GM19238 (cell line): ENCODE measurements at regions not wholly inside any gene's neighbourhood (a gene's known extent, or its start where the extent isn't known, plus 50 kb on each side); places are given as distances from the start of the nearest gene placed in this dataset.

ENCODE experiments used
- DNase-seq: peaks from one replicate; pipeline ENCODE4 v3.0.0; 2011; ENCODE audit warnings: low spot score; ENCODE audit not compliant: insufficient read length

DNA sequence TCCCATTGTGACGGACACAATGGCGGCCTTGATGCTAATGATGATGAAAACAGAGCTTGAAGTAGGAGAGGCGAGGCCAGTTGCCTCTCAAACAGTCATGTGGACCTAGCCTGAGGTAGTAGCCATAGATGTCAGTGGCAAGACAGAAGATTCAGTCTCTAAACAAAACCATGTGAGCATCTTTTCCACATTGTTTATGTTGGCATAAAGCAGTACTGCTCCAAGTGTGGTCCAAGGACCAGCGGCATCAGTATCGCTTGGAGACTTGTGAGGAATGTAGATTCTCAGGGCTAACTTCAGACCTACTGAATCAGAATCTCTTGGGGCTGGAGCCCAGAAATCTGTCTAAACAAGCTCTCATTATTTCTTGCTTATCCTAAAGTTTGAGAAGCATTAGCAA lies 312.8 kb upstream of the JAG1 start:
- no peak for DNase-seq

GRCh38 chr20:10987651-10988383 lies 314.0 kb upstream of the JAG1 start:
- no peak for DNase-seq

- DNase-seq = no peak
Measured at GRCh38 chr20:10990625-10991382, 317.0 kb upstream of the JAG1 start.

DNA sequence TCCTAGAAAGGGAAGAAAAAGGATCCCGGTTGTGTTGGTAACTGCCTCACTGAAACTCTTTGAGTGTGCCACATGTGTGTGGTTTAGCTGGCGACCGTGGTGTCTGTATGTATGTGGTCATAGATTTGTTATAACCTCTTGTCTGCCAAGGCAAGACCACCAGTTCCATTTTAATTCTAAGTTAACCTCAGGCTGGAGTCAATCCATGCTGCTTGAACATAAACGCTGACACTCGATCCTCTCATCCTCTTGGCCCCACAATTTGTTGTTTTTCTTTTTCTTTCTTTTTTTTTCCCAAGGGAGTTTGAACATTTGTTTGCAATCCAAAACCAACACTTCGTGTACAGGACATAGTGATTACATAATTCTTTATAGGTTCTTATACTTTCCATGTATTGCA lies 318.9 kb upstream of the JAG1 start:
- no peak for DNase-seq

DNA sequence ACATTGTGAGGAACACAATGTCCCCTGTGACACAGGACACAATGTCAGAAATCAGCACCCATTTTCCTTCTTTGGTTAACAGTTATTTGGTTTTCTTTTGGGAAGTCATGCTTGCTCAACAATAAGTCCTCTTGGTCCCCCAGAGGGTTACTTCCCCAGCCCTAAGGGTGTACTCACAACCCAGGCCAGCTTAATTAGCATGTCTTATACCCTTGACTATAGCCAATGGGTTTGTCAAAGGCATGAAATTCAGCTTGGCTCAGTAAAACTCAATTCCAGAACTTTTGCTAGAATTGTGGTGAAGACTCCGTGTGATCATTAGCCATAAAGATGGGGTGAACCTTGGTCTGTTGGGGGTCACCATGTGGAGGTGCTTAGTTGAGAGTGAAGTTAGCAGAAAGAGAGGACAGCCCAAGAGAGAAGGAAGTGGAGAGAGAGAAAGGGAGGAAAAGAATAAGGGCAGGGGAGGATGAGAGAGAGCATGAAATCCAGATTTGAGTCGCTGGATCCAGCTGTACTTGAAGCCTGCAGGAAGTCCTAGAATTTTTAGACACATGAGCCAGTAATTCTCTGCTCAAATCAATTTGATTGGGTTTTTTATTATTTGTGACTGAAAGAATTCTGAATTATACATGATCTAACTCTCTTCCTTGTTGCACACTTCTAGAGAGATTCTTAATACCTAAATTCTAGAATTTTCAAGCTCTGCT lies 321.3 kb upstream of the JAG1 start:
- no peak for DNase-seq

GRCh38 chr20:10998476-10998875 lies 324.7 kb upstream of the JAG1 start:
- DNase-seq = no peak

DNA sequence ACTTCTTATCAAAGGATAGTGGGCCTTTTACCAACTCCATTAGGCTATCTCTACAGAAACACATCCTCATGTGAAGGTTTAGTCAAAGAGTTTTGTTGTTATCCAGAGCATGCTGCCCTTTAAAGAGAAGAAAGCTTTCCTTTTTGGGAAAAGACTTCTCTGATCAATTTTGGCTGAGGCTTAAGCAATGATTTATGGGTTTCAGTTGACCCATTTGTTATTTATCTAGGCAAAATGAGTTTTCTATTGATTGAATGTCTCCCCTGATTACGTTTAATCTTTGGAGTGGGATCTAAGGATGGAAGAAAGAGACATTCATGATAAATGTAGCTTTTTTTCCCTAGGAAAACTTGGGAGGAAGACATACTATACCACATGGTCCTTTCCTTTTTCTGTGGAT lies 326.6 kb upstream of the JAG1 start:
- DNase-seq = no peak

- no peak for DNase-seq
Measured at GRCh38 chr20:11001302-11001701, 327.5 kb upstream of the JAG1 start.

DNA sequence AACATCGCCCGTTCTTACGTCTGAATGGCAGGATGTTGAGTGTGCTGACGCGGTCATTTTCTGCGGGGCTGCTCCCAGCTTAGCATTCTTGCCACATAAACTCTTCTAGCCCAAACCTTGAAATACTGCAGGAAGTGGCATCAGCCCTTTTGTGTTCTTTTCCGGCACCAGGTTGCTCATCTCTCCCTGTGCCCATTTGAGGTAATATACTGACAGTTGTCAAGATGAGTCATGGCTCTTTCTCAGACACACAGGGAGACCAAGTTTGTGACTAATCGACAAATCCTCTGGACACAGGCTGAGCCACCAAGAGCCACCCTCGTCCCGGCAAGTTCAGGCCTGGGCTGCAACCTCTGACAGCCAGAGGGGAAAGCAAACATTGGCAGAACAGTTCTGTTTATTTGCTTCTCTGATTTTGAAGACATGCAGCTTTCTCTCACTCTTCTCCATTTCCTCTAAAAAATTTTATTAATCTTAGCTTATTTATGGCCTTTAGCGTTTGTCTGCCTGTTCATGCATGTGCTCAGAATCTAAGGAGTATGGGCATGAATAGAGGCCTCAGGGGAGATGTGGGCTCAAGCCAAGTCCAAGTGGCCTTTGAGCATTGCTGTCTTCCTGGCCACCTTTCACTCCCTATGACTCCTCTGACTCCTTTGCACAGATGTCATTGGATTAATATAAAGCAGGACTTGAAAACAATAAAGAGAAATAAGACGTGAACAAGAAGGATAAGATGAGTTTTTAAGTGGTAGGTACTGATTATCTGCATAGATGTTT lies 328.2 kb upstream of the JAG1 start:
- DNase-seq = no peak

- no peak for DNase-seq
Measured at GRCh38 chr20:11003341-11003740, 329.5 kb upstream of the JAG1 start.

DNA sequence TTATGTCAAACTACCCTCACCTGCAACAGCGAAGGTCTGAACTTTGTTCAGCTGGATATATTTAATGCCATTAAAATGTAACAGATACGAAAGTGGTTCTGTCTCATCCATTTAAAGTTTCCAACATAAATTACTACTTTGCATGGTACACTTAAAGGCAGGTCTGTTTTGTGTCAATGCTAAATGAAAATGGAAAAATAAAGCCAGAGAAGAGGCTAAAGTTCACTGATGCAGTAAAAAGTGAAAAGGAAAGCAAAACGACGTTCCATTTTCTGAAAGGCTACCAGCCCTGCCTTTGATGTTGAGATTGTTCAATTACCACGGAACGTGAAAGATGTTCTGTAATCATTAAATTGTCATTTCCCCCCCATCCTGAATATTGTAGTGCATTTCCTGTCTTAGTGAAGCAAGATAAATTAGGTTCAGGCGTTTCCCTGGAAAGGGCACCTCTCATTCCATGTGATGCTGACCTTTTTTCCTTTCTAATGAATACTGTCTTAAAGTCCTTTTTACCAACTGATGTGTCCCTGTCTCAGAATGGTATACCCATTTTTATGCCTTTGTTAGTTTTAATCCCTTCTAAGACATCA lies 334.7 kb upstream of the JAG1 start:
- DNase-seq = no peak

GRCh38 chr20:11011653-11012052 lies 337.9 kb upstream of the JAG1 start:
- DNase-seq = no peak

- DNase-seq = no peak
Measured at GRCh38 chr20:11012975-11013374, 339.2 kb upstream of the JAG1 start.

DNA sequence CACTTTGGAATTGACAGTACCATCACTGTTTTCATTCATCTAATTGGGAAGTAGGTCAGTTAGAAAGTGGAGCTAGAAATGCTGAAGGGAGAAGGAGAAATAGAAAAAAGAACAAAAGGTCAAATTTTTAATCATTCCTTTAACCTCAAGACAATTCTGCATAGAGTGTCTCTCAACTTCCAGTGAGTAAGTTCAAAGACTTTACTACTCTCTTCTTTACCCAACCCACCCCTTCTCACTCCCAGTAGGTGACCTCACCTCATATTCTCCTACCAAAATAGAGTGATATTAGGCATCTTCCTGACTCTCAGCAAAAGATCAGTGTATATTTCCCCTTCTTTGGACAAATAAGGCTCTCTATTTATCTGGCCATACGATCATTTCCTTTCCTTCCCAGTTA lies 340.0 kb upstream of the JAG1 start:
- no peak for DNase-seq

DNA sequence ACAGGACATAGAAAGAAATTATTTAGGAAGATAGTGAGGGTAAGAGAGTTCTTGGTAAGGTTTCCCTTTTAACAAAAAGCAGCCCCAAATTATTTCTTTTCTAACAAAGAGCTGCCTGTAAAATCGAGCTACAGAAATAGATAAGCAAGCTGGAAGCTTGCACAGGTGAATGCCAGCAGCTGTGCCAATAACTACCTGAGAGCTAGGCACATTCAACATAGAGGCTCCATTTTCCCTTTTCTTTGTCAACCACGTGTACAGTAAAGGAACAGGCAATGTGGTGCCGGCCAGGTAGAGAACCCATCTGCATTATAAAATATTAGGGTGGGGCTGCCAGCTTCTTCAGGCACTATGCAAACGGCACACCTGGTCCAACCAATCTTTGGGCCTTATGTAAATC lies 341.6 kb upstream of the JAG1 start:
- DNase-seq = no peak

GRCh38 chr20:11017446-11017845 lies 343.6 kb upstream of the JAG1 start:
- DNase-seq = no peak

- DNase-seq = no peak
Measured at GRCh38 chr20:11018668-11019170, 344.9 kb upstream of the JAG1 start.

GRCh38 chr20:11020712-11021111 lies 346.9 kb upstream of the JAG1 start:
- no peak for DNase-seq

DNA sequence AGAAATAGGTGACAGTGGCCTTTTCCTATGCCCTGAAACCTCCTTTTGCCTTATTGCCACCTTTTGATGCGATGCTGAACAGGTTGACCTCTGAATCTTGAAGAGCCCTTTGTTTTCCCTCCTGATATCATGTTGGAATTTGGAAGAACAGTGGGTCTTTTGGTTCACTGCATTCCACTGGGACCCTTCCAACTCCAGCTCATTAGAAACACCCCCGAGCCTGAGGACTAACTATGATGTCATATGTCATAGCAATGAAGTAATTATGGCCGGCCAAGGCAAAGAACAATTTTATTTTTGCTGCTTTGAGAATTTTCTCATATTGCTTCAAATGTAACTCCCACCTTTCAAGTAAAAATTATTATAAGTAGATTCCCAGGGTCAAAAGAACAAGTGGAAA lies 353.4 kb upstream of the JAG1 start:
- no peak for DNase-seq

DNA sequence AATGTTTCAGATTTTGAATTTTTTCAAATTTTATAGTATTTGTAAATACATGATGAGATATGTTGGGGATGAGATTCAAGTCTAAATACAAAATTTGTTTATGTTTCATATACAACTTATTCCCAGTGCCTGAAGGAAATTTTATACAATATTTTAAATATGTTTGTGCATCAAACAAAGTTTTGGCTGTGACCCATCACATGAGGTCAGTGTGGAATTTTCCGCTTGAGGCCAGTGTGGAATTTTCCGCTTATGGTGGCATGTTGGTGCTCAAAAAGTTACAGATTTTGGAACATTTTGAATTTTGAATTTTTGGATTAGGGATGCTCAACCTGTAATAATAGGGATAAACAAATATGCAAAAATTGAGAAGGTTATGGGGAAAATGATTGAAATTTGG lies 356.6 kb upstream of the JAG1 start:
- no peak for DNase-seq

DNA sequence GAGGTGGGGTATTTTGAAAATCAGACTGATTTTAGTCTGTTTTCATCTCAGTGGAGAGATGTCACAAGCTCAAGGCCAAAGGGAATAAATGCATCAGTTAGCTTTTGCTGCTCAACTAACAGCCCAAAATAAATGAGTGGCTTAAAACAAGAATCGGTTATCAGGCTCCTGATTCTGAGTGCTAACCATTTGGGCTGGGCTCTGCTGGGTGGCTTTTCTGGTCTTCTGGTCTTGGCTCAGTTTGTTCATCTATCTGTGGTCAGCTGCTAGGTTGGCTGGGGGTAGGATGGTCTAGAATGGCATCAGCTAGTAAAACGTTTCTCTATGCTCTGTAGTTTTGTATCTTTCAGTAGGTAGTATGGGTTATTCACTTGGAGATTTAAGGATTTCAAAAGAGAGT lies 357.5 kb upstream of the JAG1 start:
- DNase-seq = no peak
